CD14-positive monocyte (primary cell): ENCODE measurements at regions not wholly inside any gene's neighbourhood (a gene's known extent, or its start where the extent isn't known, plus 50 kb on each side); places are given as distances from the start of the nearest gene placed in this dataset.

Experiments used
- DNase-seq, 3 donors: peaks; one replicate each; pipeline ENCODE4 v3.0.0-alpha.2; 2011 to 2022
- H2AFZ ChIP-seq: 2 replicates; pipeline ENCODE4 v1.6.0; 2012; ENCODE audit warnings: mild to moderate bottlenecking, low read depth, low read length, inconsistent platforms; ENCODE audit not compliant: insufficient read depth, poor library complexity, severe bottlenecking
- H3K27ac ChIP-seq, 2 donors: 1 replicate in 1 of 2; 2 replicates in 1 of 2; pipeline ENCODE4 v1.5.1; 2012 to 2013; ENCODE audit warnings: low read length in 2 of 2, control low read depth in 1 of 2, inconsistent platforms in 1 of 2, low read depth in 1 of 2, mild to moderate bottlenecking in 1 of 2
- H3K27me3 ChIP-seq, 2 donors: one replicate each; pipeline versions ENCODE4 v1.6.0 to v1.6.1; 2011 to 2013; ENCODE audit warnings: low read length in 2 of 2; ENCODE audit not compliant: control insufficient read depth in 2 of 2, insufficient read depth in 2 of 2
- H3K36me3 ChIP-seq, 2 donors: replicated peaks in 1 of 2; 1 replicate in 1 of 2; 2 replicates in 1 of 2; pipeline versions ENCODE4 v1.5.1 to v1.6.1; 2012 to 2013; ENCODE audit warnings: low read length in 2 of 2, control low read depth in 1 of 2, inconsistent platforms in 1 of 2, mild to moderate bottlenecking in 1 of 2; ENCODE audit not compliant: insufficient read depth in 2 of 2, control insufficient read depth in 1 of 2
- H3K4me1 ChIP-seq, 2 donors: 1 replicate in 1 of 2; 2 replicates in 1 of 2; pipeline versions ENCODE4 v1.5.1 to v1.6.1; 2012 to 2013; ENCODE audit warnings: low read length in 2 of 2, control low read depth in 1 of 2, inconsistent platforms in 1 of 2, mild to moderate bottlenecking in 1 of 2, moderate library complexity in 1 of 2; ENCODE audit not compliant: insufficient read depth in 2 of 2, control insufficient read depth in 1 of 2
- H3K4me2 ChIP-seq: replicated peaks from 2 replicates; pipeline ENCODE3; 2012; ENCODE audit warnings: low read length, moderate library complexity, mild to moderate bottlenecking; ENCODE audit not compliant: poor library complexity, severe bottlenecking; ENCODE audit errors: extremely low read depth
- H3K4me3 ChIP-seq, 3 experiments: fragments of 200-600 bp in 1 of 3; sonication (generic) in 1 of 3; replicated peaks in 1 of 3; 1 replicate in 2 of 3; 2 replicates in 1 of 3; pipeline ENCODE4 v1.5.1; 2011 to 2013; ENCODE audit warnings: low read length in 3 of 3, mild to moderate bottlenecking in 3 of 3, control low read depth in 2 of 3, low read depth in 2 of 3, inconsistent platforms in 1 of 3, moderate library complexity in 1 of 3
- H3K79me2 ChIP-seq: 2 replicates; pipeline ENCODE4 v1.6.0; 2012; ENCODE audit warnings: mild to moderate bottlenecking, control low read depth, inconsistent platforms, low read length, moderate library complexity; ENCODE audit not compliant: insufficient read depth
- H3K9ac ChIP-seq: 2 replicates; pipeline ENCODE4 v1.6.0; 2017; ENCODE audit warnings: low read length, mild to moderate bottlenecking; ENCODE audit not compliant: insufficient read depth, poor library complexity, severe bottlenecking
- H3K9me3 ChIP-seq, 2 donors: replicated peaks in 1 of 2; 1 replicate in 1 of 2; 2 replicates in 1 of 2; pipeline versions ENCODE4 v1.5.1 to v1.6.1; 2012 to 2013; ENCODE audit warnings: low read length in 2 of 2, control low read depth in 1 of 2; ENCODE audit not compliant: control insufficient read depth in 1 of 2, insufficient read depth in 1 of 2
- H4K20me1 ChIP-seq: 2 replicates; pipeline ENCODE4 v1.6.0; 2012; ENCODE audit warnings: mild to moderate bottlenecking, low read length, control low read depth, moderate library complexity; ENCODE audit not compliant: insufficient read depth
- H3K27ac Mint-ChIP-seq, 7 donors: one replicate each; pipeline ENCODE4 v1.8.0; 2020; ENCODE audit warnings: mild to moderate bottlenecking in 7 of 7, mixed read lengths in 7 of 7, moderate library complexity in 6 of 7, inconsistent platforms in 2 of 7
- H3K27me3 Mint-ChIP-seq, 3 donors: one replicate each; pipeline ENCODE4 v1.8.0; 2021 to 2022; ENCODE audit warnings: low read depth in 3 of 3, mild to moderate bottlenecking in 3 of 3, mixed read lengths in 3 of 3, moderate library complexity in 3 of 3, inconsistent platforms in 1 of 3
- H3K36me3 Mint-ChIP-seq, 2 donors: one replicate each; pipeline ENCODE4 v1.8.0; 2020; ENCODE audit warnings: mixed read lengths in 2 of 2, inconsistent platforms in 1 of 2, mild to moderate bottlenecking in 1 of 2
- H3K4me1 Mint-ChIP-seq: one replicate; pipeline ENCODE4 v1.8.0; 2020; ENCODE audit warnings: mild to moderate bottlenecking, mixed read lengths
- H3K4me3 Mint-ChIP-seq, 2 donors: one replicate each; pipeline ENCODE4 v1.8.0; 2020; ENCODE audit warnings: mild to moderate bottlenecking in 2 of 2, mixed read lengths in 2 of 2, moderate library complexity in 1 of 2
- H3K9me3 Mint-ChIP-seq, 7 donors: one replicate each; pipeline ENCODE4 v1.8.0; 2020 to 2022; ENCODE audit warnings: mixed read lengths in 7 of 7, mild to moderate bottlenecking in 6 of 7, moderate library complexity in 6 of 7, inconsistent platforms in 2 of 7
- CTCF ChIP-seq: fragments of 200-600 bp; IDR thresholded peaks from one replicate; pipeline ENCODE4 v1.8.0; 2022; ENCODE audit warnings: antibody characterized with exemption, mild to moderate bottlenecking
- WGBS: methylation state at CpG from one replicate; pipeline ENCODE4 v1.1.5; 2013; ENCODE audit warnings: missing lambda C conversion rate; ENCODE audit not compliant: insufficient coverage; 5-methylcytosine and 5-hydroxymethylcytosine counted together
- intact Hi-C, 2 donors: fragments of 100-400 bp; cut with micrococcal nuclease; formaldehyde crosslinking; loops; one replicate each; pipeline versions ENCODE4 v1.15.0 to v1.15.1; 2023

- H2AFZ ChIP-seq: peak overlapping the region; percentile 2
Observed at GRCh38 chrX:109840585-109840984, 107.5 kb upstream of the ACSL4 start.

GRCh38 chrX:109841257-109841656, 108.2 kb upstream of the ACSL4 start:
- H3K9ac ChIP-seq: no peak overlapping the region
- H3K4me1 ChIP-seq: peaks cover 46 to 52% of the 10 kb centered on the region in 2 donors
- no peak overlapping the region for H3K27ac ChIP-seq
- peaks cover 0 to 2% of the 10 kb centered on the region in 2 donors for H3K27me3 ChIP-seq
- H3K4me1 Mint-ChIP-seq: peaks cover 33% of the 10 kb centered on the region
- peaks cover 0 to 18% (median 0%) of the 10 kb centered on the region in 3 donors for H3K27me3 Mint-ChIP-seq
- intact Hi-C loops: loop anchor here in 1 of 2 donors (5.0 to 10.0 kb wide), 2 partner anchors 46 to 106 kb away; partner anchors contain the start of gene ACSL4
- no peaks in the 10 kb centered on the region for H4K20me1 ChIP-seq
- WGBS: no CpG with 5 or more reads among the region's 4 CpGs
- peak overlapping the region in 1 of 7 donors; percentile 2 for H3K27ac Mint-ChIP-seq
- no peaks in the 10 kb centered on the region for H3K36me3 Mint-ChIP-seq
- H3K4me3 Mint-ChIP-seq: no peak overlapping the region
- H3K79me2 ChIP-seq: no peaks in the 10 kb centered on the region
- no peak for DNase-seq
- H3K9me3 ChIP-seq: no peaks in the 10 kb centered on the region
- no peak overlapping the region for H3K4me2 ChIP-seq
- no peak overlapping the region for H3K4me3 ChIP-seq
- no peak overlapping the region for H2AFZ ChIP-seq
- no peak for TF ChIP-seq CTCF
- H3K36me3 ChIP-seq: no peaks in the 10 kb centered on the region
- peaks cover 0 to 3% (median 0%) of the 10 kb centered on the region in 7 donors for H3K9me3 Mint-ChIP-seq

More at GRCh38 chrX:109840585-109840984, 107.5 kb upstream of the ACSL4 start:
- intact Hi-C loops: loop anchor here in 1 of 2 donors (5.0 to 10.0 kb wide), 2 partner anchors 47 to 106 kb away; partner anchors contain the start of gene ACSL4
- H3K36me3 ChIP-seq: no peaks in the 10 kb centered on the region
- TF ChIP-seq CTCF: no peak
- DNase-seq: peak; percentile 82 to 89 (median 84)
- peak overlapping the region; percentile 59 for H3K4me2 ChIP-seq
- no peaks in the 10 kb centered on the region for H3K9me3 Mint-ChIP-seq
- H3K79me2 ChIP-seq: no peaks in the 10 kb centered on the region
- no peaks in the 10 kb centered on the region for H3K9me3 ChIP-seq
- peaks cover 30% of the 10 kb centered on the region for H3K4me1 Mint-ChIP-seq
- H3K36me3 Mint-ChIP-seq: no peaks in the 10 kb centered on the region
- peaks cover 0 to 2% of the 10 kb centered on the region in 2 donors for H3K27me3 ChIP-seq
- no peak overlapping the region for H3K4me3 Mint-ChIP-seq
- H4K20me1 ChIP-seq: no peaks in the 10 kb centered on the region
- peak overlapping the region; percentile 48 for H3K9ac ChIP-seq
- H3K4me1 ChIP-seq: peaks cover 46 to 52% of the 10 kb centered on the region in 2 donors
- H3K27me3 Mint-ChIP-seq: peaks cover 0 to 17% (median 0%) of the 10 kb centered on the region in 3 donors
- peak overlapping the region in 2 of 3 experiments; percentile 1 to 37 for H3K4me3 ChIP-seq
- no peak overlapping the region for H3K27ac Mint-ChIP-seq
- WGBS: no CpG with 5 or more reads among the region's 3 CpGs
- peak overlapping the region; percentile 90 to 92 for H3K27ac ChIP-seq
